Frontal cortex (tissue), 3 donors: ENCODE measurements at regions not wholly inside any gene's neighbourhood (a gene's known extent, or its start where the extent isn't known, plus 50 kb on each side); places are given as distances from the start of the nearest gene placed in this dataset.

Source experiments
- DNase-seq, 2 donors: peaks; one replicate each; pipeline ENCODE4 v3.0.0; 2012; ENCODE audit warnings: low spot score in 2 of 2
- FAIRE-seq: peaks from 2 replicates; lab custom pipeline; 2012; peaks lifted over from hg19 to GRCh38; lab: Jason Lieb, UNC
- donor health status: control.
- donor health status: control.
- donor health status: control.

GRCh38 chr4:175946472-175947116 is 119.0 kb upstream of the WDR17 start:
- no peak for DNase-seq
- FAIRE-seq: no peak

GRCh38 chr4:175947117-175947722 is 118.4 kb upstream of the WDR17 start:
- FAIRE-seq (peak; percentile 99), DNase-seq (no peak)

- FAIRE-seq (no peak), DNase-seq (no peak)
Measured at GRCh38 chr4:175951794-175952193, 113.8 kb upstream of the WDR17 start.

GRCh38 chr4:175953116-175953515 is 112.5 kb upstream of the WDR17 start:
- no peak for FAIRE-seq

GRCh38 chr4:175953960-175954521 is 111.6 kb upstream of the WDR17 start:
- DNase-seq: no peak

More at GRCh38 chr4:175953116-175953515, 112.5 kb upstream of the WDR17 start:
- DNase-seq: no peak

GRCh38 chr4:175954685-175955084 is 111.0 kb upstream of the WDR17 start:
- no peak for FAIRE-seq
- DNase-seq: no peak

More at GRCh38 chr4:175953960-175954521, 111.6 kb upstream of the WDR17 start:
- no peak for FAIRE-seq

- no peak for DNase-seq
- FAIRE-seq: no peak
Measured at GRCh38 chr4:175961604-175962003, 104.0 kb upstream of the WDR17 start.

GRCh38 chr4:175970072-175970471 is 95.6 kb upstream of the WDR17 start:
- DNase-seq (no peak), FAIRE-seq (no peak)

- FAIRE-seq: no peak
- DNase-seq: no peak
Measured at GRCh38 chr4:175970724-175971123, 94.9 kb upstream of the WDR17 start.

- DNase-seq (peak in 1 of 2 donors; percentile 17), FAIRE-seq (no peak)
Measured at GRCh38 chr4:175971388-175972179, 94.1 kb upstream of the WDR17 start.

- DNase-seq: no peak
- no peak for FAIRE-seq
Measured at GRCh38 chr4:175973027-175973923, 92.4 kb upstream of the WDR17 start.

- no peak for FAIRE-seq
- no peak for DNase-seq
Measured at GRCh38 chr4:175983636-175984035, 82.0 kb upstream of the WDR17 start.

- FAIRE-seq (no peak), DNase-seq (no peak)
Measured at GRCh38 chr4:175986668-175987067, 79.0 kb upstream of the WDR17 start.

GRCh38 chr4:175988511-175988910 is 77.1 kb upstream of the WDR17 start:
- no peak for DNase-seq
- no peak for FAIRE-seq

GRCh38 chr4:175996206-175996605 is 69.4 kb upstream of the WDR17 start:
- FAIRE-seq (no peak), DNase-seq (no peak)

- DNase-seq (no peak), FAIRE-seq (no peak)
Measured at GRCh38 chr4:175997291-175997690, 68.3 kb upstream of the WDR17 start.

- FAIRE-seq (no peak), DNase-seq (no peak)
Measured at GRCh38 chr4:175998782-175999181, 66.9 kb upstream of the WDR17 start.

GRCh38 chr4:175999944-176000343 is 65.7 kb upstream of the WDR17 start:
- DNase-seq: no peak
- no peak for FAIRE-seq

- DNase-seq (peak; percentile 19 to 23), FAIRE-seq (no peak)
Measured at GRCh38 chr4:176001151-176002006, 64.3 kb upstream of the WDR17 start.
